IMR-90 (cell line): ENCODE measurements at regions not wholly inside any gene's neighbourhood (a gene's known extent, or its start where the extent isn't known, plus 50 kb on each side); places are given as distances from the start of the nearest gene placed in this dataset.

ENCODE experiments used
- ATAC-seq: fragments of 200-7000 bp; cut with Tn5 transposase; 2 replicates; pipeline ENCODE4 v1.9.1; 2020; ENCODE audit warnings: low read depth, mild to moderate bottlenecking, moderate library complexity
- BruUV-seq: library from RNA; stranded (reverse); fragments of 400-500 nt; replicated peaks from 2 replicates; lab custom pipeline; 2021; lab: Mats Ljungman, UMichigan
- CTCF ChIA-PET: fragments of 300-600 bp; formaldehyde crosslinking; extraction: SDS; loops from one replicate; lab custom pipeline; 2021; ENCODE audit warnings: antibody characterized with exemption; lab: Yijun Ruan, JAX
- POLR2A ChIA-PET: fragments of 300-600 bp; sonication (Branson Sonifier 250); formaldehyde crosslinking; loops from one replicate; lab custom pipeline; 2022; ENCODE audit warnings: antibody characterized with exemption; ENCODE audit not compliant: unreplicated experiment; lab: Charles Lee
- DNase-seq: peaks from one replicate; pipeline ENCODE4 v3.0.0; 2013
- H2AFZ ChIP-seq: replicated peaks from 2 replicates; pipeline ENCODE3; 2013; ENCODE audit warnings: low read length, mild to moderate bottlenecking; ENCODE audit not compliant: poor library complexity
- H2AK5ac ChIP-seq: 2 replicates; pipeline ENCODE4 v1.6.1; 2013; ENCODE audit warnings: low read depth, low read length, inconsistent platforms
- H2AK9ac ChIP-seq: replicated peaks from 2 replicates; pipeline ENCODE3; 2013; ENCODE audit warnings: mild to moderate bottlenecking, low read depth, low read length, moderate library complexity; ENCODE audit not compliant: poor library complexity
- H2BK120ac ChIP-seq: 2 replicates; pipeline ENCODE4 v1.6.1; 2013; ENCODE audit warnings: low read depth, low read length, inconsistent platforms
- H2BK15ac ChIP-seq: 3 replicates; pipeline ENCODE4 v1.6.1; 2013; ENCODE audit warnings: low read depth, low read length, inconsistent platforms
- H2BK20ac ChIP-seq: 2 replicates; pipeline ENCODE4 v1.6.1; 2013; ENCODE audit warnings: low read depth, mild to moderate bottlenecking, inconsistent platforms, low read length, moderate library complexity
- H2BK5ac ChIP-seq: 2 replicates; pipeline ENCODE4 v1.6.1; 2013; ENCODE audit warnings: mild to moderate bottlenecking, low read depth, low read length, inconsistent platforms; ENCODE audit not compliant: poor library complexity, severe bottlenecking
- H3K14ac ChIP-seq: replicated peaks from 2 replicates; pipeline ENCODE4 v1.6.1; 2013; ENCODE audit warnings: low read depth, low read length, inconsistent platforms
- H3K18ac ChIP-seq: 2 replicates; pipeline ENCODE4 v1.6.1; 2013; ENCODE audit warnings: low read depth, low read length, control low read depth
- H3K23ac ChIP-seq: 2 replicates; pipeline ENCODE4 v1.6.1; 2013; ENCODE audit warnings: low read depth, low read length, inconsistent platforms
- H3K27ac ChIP-seq: 2 replicates; pipeline ENCODE4 v1.5.1; 2013; ENCODE audit warnings: mild to moderate bottlenecking, control low read depth, low read length; ENCODE audit not compliant: insufficient read depth
- H3K27me3 ChIP-seq: 2 replicates; pipeline ENCODE4 v1.6.1; 2013; ENCODE audit warnings: low read length; ENCODE audit not compliant: control insufficient read depth, insufficient read depth
- H3K36me3 ChIP-seq: 2 replicates; pipeline ENCODE4 v1.6.1; 2013; ENCODE audit warnings: low read length, mixed read lengths; ENCODE audit not compliant: control insufficient read depth, insufficient read depth
- H3K4ac ChIP-seq: 2 replicates; pipeline ENCODE4 v1.6.1; 2013; ENCODE audit warnings: low read depth, low read length, inconsistent platforms
- H3K4me1 ChIP-seq: 2 replicates; pipeline ENCODE4 v1.6.1; 2013; ENCODE audit warnings: low read length, mixed read lengths; ENCODE audit not compliant: control insufficient read depth, insufficient read depth
- H3K4me2 ChIP-seq: 2 replicates; pipeline ENCODE4 v1.6.1; 2013; ENCODE audit warnings: low read depth, mild to moderate bottlenecking, control low read depth, low read length, moderate library complexity
- H3K4me3 ChIP-seq: 2 replicates; pipeline ENCODE4 v1.5.1; 2013; ENCODE audit warnings: low read depth, mild to moderate bottlenecking, control low read depth, low read length, moderate library complexity; ENCODE audit not compliant: insufficient read depth
- H3K56ac ChIP-seq: 2 replicates; pipeline ENCODE4 v1.6.1; 2013; ENCODE audit warnings: low read length, inconsistent platforms; ENCODE audit not compliant: insufficient read depth; ENCODE audit errors: extremely low read depth
- H3K79me1 ChIP-seq, 2 experiments: 2 replicates each; pipeline ENCODE4 v1.6.1; 2013; ENCODE audit warnings: low read length in 2 of 2, inconsistent platforms in 1 of 2, low read depth in 1 of 2
- H3K9ac ChIP-seq: 2 replicates; pipeline ENCODE4 v1.6.1; 2013; ENCODE audit warnings: low read depth, low read length, control low read depth
- H3K9me1 ChIP-seq: 2 replicates; pipeline ENCODE4 v1.6.1; 2013; ENCODE audit warnings: low read length, inconsistent platforms; ENCODE audit not compliant: insufficient read depth
- H3K9me3 ChIP-seq: 2 replicates; pipeline ENCODE4 v1.6.1; 2013; ENCODE audit warnings: low read length; ENCODE audit not compliant: control insufficient read depth, insufficient read depth
- H4K20me1 ChIP-seq: 2 replicates; pipeline ENCODE4 v1.6.1; 2013; ENCODE audit warnings: low read length, inconsistent platforms; ENCODE audit not compliant: insufficient read depth
- H4K5ac ChIP-seq: 2 replicates; pipeline ENCODE4 v1.6.1; 2013; ENCODE audit warnings: mild to moderate bottlenecking, low read depth, low read length, control low read depth
- H4K8ac ChIP-seq, 2 experiments: 2 replicates each; pipeline ENCODE4 v1.6.1; 2013; ENCODE audit warnings: low read depth in 2 of 2, low read length in 2 of 2, control low read depth in 1 of 2, inconsistent platforms in 1 of 2
- H4K91ac ChIP-seq: 2 replicates; pipeline ENCODE4 v1.6.1; 2013; ENCODE audit warnings: low read depth, low read length, inconsistent platforms; ENCODE audit not compliant: insufficient read depth
- CHD1 ChIP-seq: IDR thresholded peaks from 2 replicates; pipeline ENCODE4 v1.6.1; 2012; ENCODE audit warnings: low read depth, low read length, improper control_type of control experiment
- CTCF ChIP-seq: conservative IDR thresholded peaks from 2 replicates; pipeline ENCODE4 v1.5.1; 2012; ENCODE audit warnings: mild to moderate bottlenecking, low read depth, low read length, improper control_type of control experiment
- MAFK ChIP-seq: IDR thresholded peaks from 2 replicates; pipeline ENCODE4 v1.6.1; 2012; ENCODE audit warnings: low read depth, low read length, improper control_type of control experiment
- MAZ ChIP-seq: IDR thresholded peaks from 2 replicates; pipeline ENCODE4 v1.6.1; 2012; ENCODE audit warnings: low read depth, mild to moderate bottlenecking, low read length, improper control_type of control experiment, moderate library complexity, borderline replicate concordance
- NFE2L2 ChIP-seq: fragments of 150-350 bp; IDR thresholded peaks from 2 replicates; pipeline ENCODE4 v1.6.1; 2016; ENCODE audit warnings: low read depth, mild to moderate bottlenecking, low read length
- POLR2A ChIP-seq: IDR thresholded peaks from 2 replicates; pipeline ENCODE4 v1.6.1; 2012; ENCODE audit warnings: mild to moderate bottlenecking, low read depth, low read length
- RAD21 ChIP-seq: IDR thresholded peaks from 2 replicates; pipeline ENCODE4 v1.6.1; 2012; ENCODE audit warnings: low read length, improper control_type of control experiment
- RCOR1 ChIP-seq: IDR thresholded peaks from 2 replicates; pipeline ENCODE4 v1.6.1; 2012; ENCODE audit warnings: mild to moderate bottlenecking, low read length, improper control_type of control experiment; ENCODE audit not compliant: insufficient replicate concordance
- RFX5 ChIP-seq: IDR thresholded peaks from 2 replicates; pipeline ENCODE4 v1.8.0; 2012; ENCODE audit warnings: low read depth, mild to moderate bottlenecking, low read length, moderate library complexity
- SMC3 ChIP-seq: fragments of 150-350 bp; IDR thresholded peaks from 2 replicates; pipeline ENCODE4 v1.6.1; 2016; ENCODE audit warnings: low read depth, mild to moderate bottlenecking, antibody characterized with exemption, low read length, moderate library complexity
- USF2 ChIP-seq: fragments of 150-350 bp; IDR thresholded peaks from 2 replicates; pipeline ENCODE4 v1.6.1; 2017; ENCODE audit warnings: mild to moderate bottlenecking, antibody characterized with exemption, low read length, low read depth
- WGBS, 2 experiments: methylation state at CpG; one replicate each; pipeline versions ENCODE4 v1.1.5 to v1.1.7; 2013; ENCODE audit warnings: missing lambda C conversion rate in 2 of 2; ENCODE audit not compliant: insufficient read length in 1 of 2; ENCODE audit errors: extremely low coverage in 2 of 2; 5-methylcytosine and 5-hydroxymethylcytosine counted together
- dilution Hi-C: fragments of 300-500 bp; cut with HindIII; formaldehyde crosslinking; loops from one replicate; pipeline ENCODE4 v1.14.3; 2018; ENCODE audit warnings: low sequenced_read_pairs; ENCODE audit not compliant: unreplicated experiment
- in situ Hi-C: fragments of 300-500 bp; cut with MboI; formaldehyde crosslinking; loops from 3 replicates; pipeline ENCODE4 v1.14.3; 2019; ENCODE audit warnings: low sequenced_read_pairs, inconsistent platforms, mixed read lengths
- intact Hi-C: fragments of 100-400 bp; cut with micrococcal nuclease; formaldehyde crosslinking; loops from 2 replicates; pipeline ENCODE4 v1.10.0; 2022

- intact Hi-C loops (no loop called here), dilution Hi-C loops (no loop called here), in situ Hi-C loops (no loop called here)
- Histone ChIP-seq H3K9me3 (no peaks in the 10 kb centered on the region), H3K27me3 (peaks cover 3% of the 10 kb centered on the region), H3K79me1 (no peaks in the 10 kb centered on the region), H3K4me3 (no peak overlapping the region), H3K23ac (no peak overlapping the region), H3K9me1 (peaks cover 12% of the 10 kb centered on the region), H2AK9ac (no peak overlapping the region), H4K8ac (no peak overlapping the region), H3K4ac (no peak overlapping the region), H3K4me2 (no peak overlapping the region), H2BK20ac (no peak overlapping the region), H4K20me1 (no peaks in the 10 kb centered on the region), H3K14ac (no peak overlapping the region), H3K36me3 (no peaks in the 10 kb centered on the region), H2BK5ac (no peak overlapping the region), H3K56ac (no peak overlapping the region), H3K4me1 (peaks cover 16% of the 10 kb centered on the region), H2AFZ (no peak overlapping the region), H4K91ac (no peak overlapping the region), H3K27ac (no peak overlapping the region), H2BK15ac (no peak overlapping the region), H3K18ac (no peak overlapping the region), H2AK5ac (no peak overlapping the region), H3K9ac (no peak overlapping the region), H4K5ac (no peak overlapping the region), H2BK120ac (no peak overlapping the region)
- no TSS peak for BruUV-seq
- ChIA-PET CTCF (no interaction called here), POLR2A (no interaction called here)
- DNase-seq (no peak), ATAC-seq (no peak)
- TF ChIP-seq SMC3 (no peak), MAFK (no peak), NFE2L2 (no peak), POLR2A (no peak), CTCF (no peak), MAZ (no peak), RAD21 (no peak), USF2 (no peak), RCOR1 (no peak), CHD1 (no peak), RFX5 (no peak)
- WGBS, 2 experiments = 100% methylated on average over 1 of the region's 3 CpGs; no CpG with 5 or more reads in 1 of the 2 experiments
Observed at GRCh38 chr17:72294487-72294893, 173.7 kb downstream of the SOX9 start.
